CD4-positive, alpha-beta memory T cell (primary cell): ENCODE measurements at regions not wholly inside any gene's neighbourhood (a gene's known extent, or its start where the extent isn't known, plus 50 kb on each side); places are given as distances from the start of the nearest gene placed in this dataset.

ENCODE experiments used
- CTCF ChIA-PET: fragments of 350-600 bp; sonication (Branson Sonifier 250); formaldehyde crosslinking; loops from one replicate; lab custom pipeline; 2021; ENCODE audit warnings: inconsistent platforms; ENCODE audit not compliant: partially characterized antibody; lab: Charles Lee
- POLR2A ChIA-PET: fragments of 350-600 bp; sonication (Branson Sonifier 250); formaldehyde crosslinking; loops from one replicate; lab custom pipeline; 2021; ENCODE audit not compliant: partially characterized antibody; lab: Charles Lee
- DNase-seq, 5 donors: peaks; one replicate each; pipeline versions ENCODE4 v3.0.0 to v3.0.0-alpha.2; 2020 to 2022; ENCODE audit warnings: mixed read lengths in 1 of 5
- H3K27ac ChIP-seq: one replicate; pipeline ENCODE4 v1.7.0; 2013; ENCODE audit warnings: low read depth, low read length
- H3K27me3 ChIP-seq: 2 replicates; pipeline ENCODE4 v1.7.0; 2013; ENCODE audit warnings: mild to moderate bottlenecking, low read length, moderate library complexity; ENCODE audit not compliant: insufficient read depth
- H3K36me3 ChIP-seq: 2 replicates; pipeline ENCODE4 v1.7.0; 2013; ENCODE audit warnings: mild to moderate bottlenecking, low read length, moderate library complexity; ENCODE audit not compliant: insufficient read depth
- H3K4me1 ChIP-seq: 2 replicates; pipeline ENCODE4 v1.7.0; 2013; ENCODE audit warnings: mild to moderate bottlenecking, low read length, moderate library complexity; ENCODE audit not compliant: insufficient read depth
- H3K4me3 ChIP-seq, 2 donors: one replicate each; pipeline ENCODE4 v1.7.0; 2013; ENCODE audit warnings: low read length in 2 of 2, mild to moderate bottlenecking in 1 of 2
- H3K9me3 ChIP-seq, 2 donors: one replicate each; pipeline ENCODE4 v1.7.0; 2013; ENCODE audit warnings: low read length in 2 of 2, control low read depth in 1 of 2; ENCODE audit not compliant: control insufficient read depth in 1 of 2
- H3K27ac Mint-ChIP-seq, 7 donors: one replicate each; pipeline ENCODE4 v1.8.0; 2020 to 2021; ENCODE audit warnings: mixed read lengths in 7 of 7, mild to moderate bottlenecking in 6 of 7, inconsistent platforms in 3 of 7, moderate library complexity in 3 of 7
- H3K27me3 Mint-ChIP-seq, 2 donors: one replicate each; pipeline ENCODE4 v1.8.0; 2020 to 2021; ENCODE audit warnings: mixed read lengths in 2 of 2
- H3K36me3 Mint-ChIP-seq, 2 donors: one replicate each; pipeline ENCODE4 v1.8.0; 2020 to 2021; ENCODE audit warnings: mixed read lengths in 2 of 2, inconsistent platforms in 1 of 2, mild to moderate bottlenecking in 1 of 2
- H3K4me1 Mint-ChIP-seq, 4 donors: one replicate each; pipeline ENCODE4 v1.8.0; 2020 to 2021; ENCODE audit warnings: mixed read lengths in 4 of 4, mild to moderate bottlenecking in 1 of 4
- H3K4me3 Mint-ChIP-seq, 8 donors: one replicate each; pipeline ENCODE4 v1.8.0; 2020 to 2021; ENCODE audit warnings: mixed read lengths in 8 of 8, mild to moderate bottlenecking in 7 of 8, moderate library complexity in 6 of 8, inconsistent platforms in 3 of 8
- H3K9me3 Mint-ChIP-seq, 8 donors: one replicate each; pipeline ENCODE4 v1.8.0; 2020 to 2021; ENCODE audit warnings: mixed read lengths in 8 of 8, mild to moderate bottlenecking in 5 of 8, inconsistent platforms in 3 of 8, moderate library complexity in 1 of 8
- intact Hi-C: fragments of 100-400 bp; cut with micrococcal nuclease; formaldehyde crosslinking; loops from one replicate; pipeline ENCODE4 v1.15.1; 2023

DNA sequence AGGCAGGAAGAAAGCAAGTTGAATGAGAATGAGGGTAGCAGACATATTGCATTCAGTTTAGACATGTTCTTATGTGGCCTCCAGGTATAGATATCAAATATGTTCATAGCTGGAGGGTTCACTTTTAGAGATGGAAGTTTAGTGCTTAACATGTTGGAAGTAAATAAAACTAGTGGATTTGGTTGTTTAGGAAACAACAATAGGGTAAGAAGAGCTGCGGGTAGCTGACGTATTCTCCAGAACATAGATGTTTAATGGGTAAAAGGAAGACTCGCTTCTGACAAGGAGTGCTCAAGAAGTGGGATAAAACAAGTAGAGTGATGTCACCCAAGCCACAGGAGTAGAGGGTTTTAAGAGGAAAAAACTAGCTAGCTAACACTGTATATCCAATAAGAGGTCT, 128.4 kb upstream of the COL21A1 start:
- Histone ChIP-seq H3K9me3 (no peaks in the 10 kb centered on the region), H3K4me1 (no peaks in the 10 kb centered on the region), H3K27ac (no peak overlapping the region), H3K4me3 (no peak overlapping the region), H3K27me3 (no peaks in the 10 kb centered on the region), H3K36me3 (no peaks in the 10 kb centered on the region)
- no peaks in the 10 kb centered on the region for H3K27me3 Mint-ChIP-seq
- H3K4me1 Mint-ChIP-seq = peaks cover 0 to 3% (median 0%) of the 10 kb centered on the region in 4 donors
- no peaks in the 10 kb centered on the region for H3K9me3 Mint-ChIP-seq
- H3K36me3 Mint-ChIP-seq = no peaks in the 10 kb centered on the region
- ChIA-PET CTCF (interaction anchor here (1.3 kb wide), 1 partner anchor 14 kb away, joined by 3 read pairs; no protein-coding TSS in a partner anchor), POLR2A (no interaction called here)
- H3K27ac Mint-ChIP-seq = no peak overlapping the region
- intact Hi-C loops = no loop called here
- no peak overlapping the region for H3K4me3 Mint-ChIP-seq
- DNase-seq = no peak

GRCh38 chr6:56374841-56375369, 127.5 kb upstream of the COL21A1 start:
- Mint-ChIP-seq H3K36me3 (no peaks in the 10 kb centered on the region), H3K27ac (no peak overlapping the region), H3K27me3 (no peaks in the 10 kb centered on the region), H3K4me3 (no peak overlapping the region), H3K9me3 (no peaks in the 10 kb centered on the region), H3K4me1 (peaks cover 0 to 5% (median 0%) of the 10 kb centered on the region in 4 donors)
- Histone ChIP-seq H3K27ac (no peak overlapping the region), H3K9me3 (no peaks in the 10 kb centered on the region), H3K4me1 (no peaks in the 10 kb centered on the region), H3K4me3 (no peak overlapping the region), H3K27me3 (no peaks in the 10 kb centered on the region), H3K36me3 (no peaks in the 10 kb centered on the region)
- DNase-seq = no peak
- POLR2A ChIA-PET = no interaction called here
- CTCF ChIA-PET = no interaction called here
- intact Hi-C loops = no loop called here

- Mint-ChIP-seq H3K4me3 (no peak overlapping the region), H3K36me3 (no peaks in the 10 kb centered on the region), H3K4me1 (peaks cover 0 to 5% (median 0%) of the 10 kb centered on the region in 4 donors), H3K27me3 (no peaks in the 10 kb centered on the region), H3K9me3 (no peaks in the 10 kb centered on the region), H3K27ac (peak overlapping the region in 1 of 7 donors; percentile 68)
- no peaks in the 10 kb centered on the region for H3K4me1 ChIP-seq
- no peak overlapping the region for H3K4me3 ChIP-seq
- no peaks in the 10 kb centered on the region for H3K27me3 ChIP-seq
- H3K9me3 ChIP-seq = no peaks in the 10 kb centered on the region
- CTCF ChIA-PET = no interaction called here
- POLR2A ChIA-PET = no interaction called here
- no peak for DNase-seq
- H3K36me3 ChIP-seq = no peaks in the 10 kb centered on the region
- intact Hi-C loops = no loop called here
- no peak overlapping the region for H3K27ac ChIP-seq
These were observed 125.1 kb upstream of the COL21A1 start for GRCh38 chr6:56372406-56372995.

GRCh38 chr6:56370561-56371211, 123.3 kb upstream of the COL21A1 start:
- Mint-ChIP-seq H3K4me3 (no peak overlapping the region), H3K27me3 (no peaks in the 10 kb centered on the region), H3K4me1 (peaks cover 0 to 5% (median 0%) of the 10 kb centered on the region in 4 donors), H3K36me3 (no peaks in the 10 kb centered on the region), H3K9me3 (no peaks in the 10 kb centered on the region), H3K27ac (no peak overlapping the region)
- intact Hi-C loops = no loop called here
- Histone ChIP-seq H3K27me3 (no peaks in the 10 kb centered on the region), H3K36me3 (no peaks in the 10 kb centered on the region), H3K4me1 (no peaks in the 10 kb centered on the region), H3K9me3 (no peaks in the 10 kb centered on the region), H3K27ac (no peak overlapping the region), H3K4me3 (no peak overlapping the region)
- CTCF ChIA-PET = interaction anchor here (0.7 to 1.0 kb wide), 2 partner anchors 9 to 172 kb away, joined by 3 read pairs; no protein-coding TSS in a partner anchor
- POLR2A ChIA-PET = no interaction called here
- no peak for DNase-seq

GRCh38 chr6:56370127-56370540, 122.8 kb upstream of the COL21A1 start:
- Histone ChIP-seq H3K9me3 (no peaks in the 10 kb centered on the region), H3K27ac (no peak overlapping the region), H3K4me3 (no peak overlapping the region), H3K4me1 (no peaks in the 10 kb centered on the region), H3K27me3 (no peaks in the 10 kb centered on the region), H3K36me3 (no peaks in the 10 kb centered on the region)
- DNase-seq = no peak
- Mint-ChIP-seq H3K27me3 (peaks cover 0 to under 1% of the 10 kb centered on the region in 2 donors), H3K27ac (no peak overlapping the region), H3K9me3 (no peaks in the 10 kb centered on the region), H3K36me3 (no peaks in the 10 kb centered on the region), H3K4me3 (no peak overlapping the region), H3K4me1 (peaks cover 0 to 5% (median 0%) of the 10 kb centered on the region in 4 donors)
- POLR2A ChIA-PET = no interaction called here
- intact Hi-C loops = no loop called here
- CTCF ChIA-PET = interaction anchor here (0.7 to 1.0 kb wide), 2 partner anchors 8 to 172 kb away, joined by 3 read pairs; no protein-coding TSS in a partner anchor

GRCh38 chr6:56368491-56368890, 121.1 kb upstream of the COL21A1 start:
- peaks cover 0 to 1% of the 10 kb centered on the region in 2 donors for H3K27me3 Mint-ChIP-seq
- no peaks in the 10 kb centered on the region for H3K9me3 Mint-ChIP-seq
- intact Hi-C loops = no loop called here
- H3K9me3 ChIP-seq = no peaks in the 10 kb centered on the region
- H3K4me1 ChIP-seq = no peaks in the 10 kb centered on the region
- ChIA-PET POLR2A (no interaction called here), CTCF (interaction anchor here (0.9 to 1.0 kb wide), 2 partner anchors 10 to 224 kb away, joined by 3 read pairs; no protein-coding TSS in a partner anchor)
- no peak for DNase-seq
- H3K27ac Mint-ChIP-seq = no peak overlapping the region
- no peaks in the 10 kb centered on the region for H3K36me3 Mint-ChIP-seq
- H3K27ac ChIP-seq = no peak overlapping the region
- no peaks in the 10 kb centered on the region for H3K27me3 ChIP-seq
- H3K36me3 ChIP-seq = no peaks in the 10 kb centered on the region
- H3K4me3 ChIP-seq = no peak overlapping the region
- peaks cover 0 to 5% (median 0%) of the 10 kb centered on the region in 4 donors for H3K4me1 Mint-ChIP-seq
- H3K4me3 Mint-ChIP-seq = no peak overlapping the region

GRCh38 chr6:56366141-56366852, 118.9 kb upstream of the COL21A1 start:
- Histone ChIP-seq H3K9me3 (no peaks in the 10 kb centered on the region), H3K4me1 (no peaks in the 10 kb centered on the region), H3K27ac (no peak overlapping the region), H3K4me3 (no peak overlapping the region), H3K27me3 (no peaks in the 10 kb centered on the region), H3K36me3 (no peaks in the 10 kb centered on the region)
- DNase-seq = no peak
- peaks cover 0 to 5% (median 0%) of the 10 kb centered on the region in 4 donors for H3K4me1 Mint-ChIP-seq
- no peaks in the 10 kb centered on the region for H3K9me3 Mint-ChIP-seq
- no peak overlapping the region for H3K27ac Mint-ChIP-seq
- no peak overlapping the region for H3K4me3 Mint-ChIP-seq
- no peaks in the 10 kb centered on the region for H3K36me3 Mint-ChIP-seq
- ChIA-PET CTCF (no interaction called here), POLR2A (no interaction called here)
- intact Hi-C loops = no loop called here
- H3K27me3 Mint-ChIP-seq = peaks cover 0 to 1% of the 10 kb centered on the region in 2 donors
